ENCODE measurements at regions not wholly inside any gene's neighbourhood (a gene's known extent, or its start where the extent isn't known, plus 50 kb on each side); places are given as distances from the start of the nearest gene placed in this dataset.

DNA sequence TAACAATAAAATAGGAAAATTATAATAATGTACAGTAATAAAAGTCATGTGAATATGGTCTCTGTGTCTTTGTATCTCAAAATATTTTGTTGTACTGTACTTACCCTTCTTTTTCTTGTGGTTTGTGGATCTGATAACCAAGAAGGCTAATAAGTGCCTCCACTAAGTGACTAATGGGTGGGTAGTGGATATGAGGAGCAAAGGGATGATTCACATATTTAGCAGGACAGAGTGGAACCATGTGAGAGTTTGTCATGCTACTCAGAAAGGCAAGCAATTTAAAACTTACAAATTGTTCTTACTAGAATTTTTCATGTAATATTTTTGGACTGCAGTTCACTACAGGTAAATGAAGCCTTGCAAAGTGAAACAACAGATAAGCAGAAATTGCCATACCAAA, 1241.2 kb upstream of the CDH2 start:
- peak; percentile 16 for DNase-seq (ENCODE audit: low read depth)
- no peak for TF ChIP-seq CTCF (conservative IDR thresholded peaks at IDR 0.05; ENCODE audit: low read depth, low read length)
- H3K4me3 ChIP-seq (ENCODE audit: low read depth, low read length): no peak overlapping the region

DNA sequence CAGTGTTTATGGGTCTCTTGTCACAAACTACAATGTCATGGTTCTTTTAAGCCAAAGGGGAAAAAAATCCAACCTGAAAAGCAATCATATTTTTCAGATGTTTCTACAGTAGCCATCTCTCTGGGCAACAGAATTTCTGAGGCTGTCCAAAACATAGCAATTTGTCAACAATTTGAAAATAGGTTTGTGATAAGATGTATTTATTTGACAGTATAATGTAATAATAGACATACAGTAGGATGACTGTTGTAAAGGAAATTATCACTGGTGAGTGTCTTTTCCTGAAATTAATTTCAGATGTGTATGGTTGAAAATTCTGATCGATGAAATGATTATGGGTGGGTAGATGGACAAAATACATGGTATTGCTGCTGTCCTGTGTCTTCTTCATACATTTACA, 1230.1 kb upstream of the CDH2 start:
- no peak for DNase-seq (ENCODE audit: low read depth)
- no peak for TF ChIP-seq CTCF (conservative IDR thresholded peaks at IDR 0.05; ENCODE audit: low read depth, low read length)

GRCh38 chr18:29397536-29397935, 1220.6 kb upstream of the CDH2 start:
- no peak overlapping the region for H3K4me3 ChIP-seq (ENCODE audit: low read depth, low read length)
- DNase-seq (ENCODE audit: low read depth): no peak
- TF ChIP-seq CTCF (conservative IDR thresholded peaks at IDR 0.05; ENCODE audit: low read depth, low read length): no peak

More for the DNA sequence above, 1230.1 kb upstream of the CDH2 start:
- H3K4me3 ChIP-seq (ENCODE audit: low read depth, low read length): no peak overlapping the region

DNA sequence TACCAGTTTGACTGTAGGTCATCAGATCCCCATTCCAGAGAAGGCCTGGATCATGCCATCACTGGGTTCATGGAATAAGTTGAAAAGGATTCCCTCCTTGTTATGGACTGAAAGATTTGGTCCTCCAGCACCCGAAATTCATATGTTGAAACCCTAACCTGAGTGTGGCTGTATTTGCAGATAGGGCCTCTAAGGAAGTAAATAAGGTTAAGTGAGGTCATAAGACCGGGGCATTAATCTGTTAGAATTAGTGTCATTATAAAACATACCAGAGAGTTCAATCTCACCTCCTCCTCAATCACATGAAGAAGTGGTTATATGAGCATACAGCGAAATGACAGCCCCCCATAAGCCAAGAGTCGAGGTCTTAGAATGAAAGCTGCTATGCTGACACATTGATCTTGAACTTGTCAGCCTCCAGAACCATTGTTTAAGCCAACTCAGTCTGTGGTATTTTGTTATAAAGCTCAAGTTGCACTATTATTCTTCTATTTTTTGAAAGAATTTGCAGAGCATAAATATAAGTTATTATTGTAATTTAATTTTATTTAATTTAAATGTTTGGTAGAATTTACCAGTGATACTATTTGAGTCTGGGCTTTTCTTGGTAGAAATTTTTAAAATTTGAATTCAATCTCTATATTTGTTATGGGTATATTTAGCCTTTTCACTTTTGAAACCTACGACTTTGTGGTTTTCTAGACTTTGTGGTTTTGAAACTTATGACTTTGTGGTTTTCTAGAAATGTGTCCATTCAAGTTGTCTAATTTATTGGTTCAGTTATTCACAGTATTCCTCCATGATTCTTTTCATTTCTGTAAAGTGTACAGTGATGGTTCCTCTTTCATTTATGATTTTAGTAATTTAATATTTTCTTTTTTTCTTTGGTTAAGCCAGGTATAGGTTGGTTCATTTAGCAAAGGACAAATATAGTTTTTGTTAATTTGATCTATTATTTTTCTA, 1206.7 kb upstream of the CDH2 start:
- no peak overlapping the region for H3K4me3 ChIP-seq (ENCODE audit: low read depth, low read length)
- DNase-seq (ENCODE audit: low read depth): no peak
- TF ChIP-seq CTCF (conservative IDR thresholded peaks at IDR 0.05; ENCODE audit: low read depth, low read length): no peak

GRCh38 chr18:29378651-29379136, 1201.8 kb upstream of the CDH2 start:
- H3K4me3 ChIP-seq (ENCODE audit: low read depth, low read length): no peak overlapping the region
- TF ChIP-seq CTCF (conservative IDR thresholded peaks at IDR 0.05; ENCODE audit: low read depth, low read length): no peak
- no peak for DNase-seq (ENCODE audit: low read depth)

DNA sequence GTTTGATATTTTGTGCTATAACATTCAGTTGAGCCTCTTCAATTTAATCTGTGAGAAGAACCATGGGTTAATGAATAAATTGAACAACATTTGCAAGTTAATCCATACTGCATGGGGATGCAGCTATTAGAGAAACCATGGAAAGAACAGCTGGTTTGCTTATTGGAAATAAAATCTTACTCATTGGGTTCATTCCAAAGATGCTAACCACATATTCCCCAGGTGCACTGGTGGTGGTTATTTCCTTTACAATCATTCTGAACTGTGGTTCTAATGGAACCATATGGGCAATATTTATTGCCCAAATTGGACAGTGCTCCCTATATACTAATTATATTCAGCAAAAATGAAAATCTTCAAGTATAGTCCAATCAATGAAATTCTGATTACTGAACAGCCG, 1200.4 kb upstream of the CDH2 start:
- no peak for TF ChIP-seq CTCF (conservative IDR thresholded peaks at IDR 0.05; ENCODE audit: low read depth, low read length)
- H3K4me3 ChIP-seq (ENCODE audit: low read depth, low read length): no peak overlapping the region
- no peak for DNase-seq (ENCODE audit: low read depth)
